ENCODE measurements at regions not wholly inside any gene's neighbourhood (a gene's known extent, or its start where the extent isn't known, plus 50 kb on each side); places are given as distances from the start of the nearest gene placed in this dataset.
"Not testable (repeated sequence)": the region's sequence is repeated elsewhere in the genome, so short reads cannot be mapped to it uniquely, and the experiment has no call there.

DNA sequence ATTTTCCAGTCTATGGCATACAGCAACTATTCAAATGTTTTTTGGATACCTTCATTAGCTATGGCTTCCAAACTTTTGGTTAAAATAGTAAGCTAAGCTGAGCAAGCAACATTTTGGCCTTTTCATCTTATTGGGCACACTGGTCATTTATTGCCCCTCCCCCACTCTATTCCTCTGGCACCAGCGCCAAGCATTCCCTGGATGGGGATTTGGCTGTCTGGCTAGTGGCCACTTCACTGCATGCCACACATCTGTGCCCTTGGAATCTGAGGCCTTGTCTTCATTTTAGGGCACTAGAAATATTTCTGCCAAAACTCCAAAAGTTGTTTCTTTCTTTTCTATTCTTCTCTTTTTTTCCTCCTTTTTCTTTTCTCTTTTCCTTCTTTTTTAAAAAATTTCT lies 305.8 kb upstream of the POTED start:
- DNase-seq (ENCODE audit: low spot score); intact Hi-C loops (cut with micrococcal nuclease); H3K4me1 Mint-ChIP-seq (ENCODE audit: low read depth); H3K27ac Mint-ChIP-seq; H3K36me3 Mint-ChIP-seq (ENCODE audit: low read depth); H3K4me3 Mint-ChIP-seq (ENCODE audit: low read depth); H3K27me3 Mint-ChIP-seq (ENCODE audit: low read depth): not testable (repeated sequence)
- peaks cover 59% of the 10 kb centered on the region for H3K9me3 Mint-ChIP-seq

GRCh38 chr21:13304901-13305300 lies 304.7 kb upstream of the POTED start:
- intact Hi-C loops (cut with micrococcal nuclease); H3K4me1 Mint-ChIP-seq (ENCODE audit: low read depth); DNase-seq (ENCODE audit: low spot score); H3K27ac Mint-ChIP-seq; H3K4me3 Mint-ChIP-seq (ENCODE audit: low read depth); H3K27me3 Mint-ChIP-seq (ENCODE audit: low read depth); H3K36me3 Mint-ChIP-seq (ENCODE audit: low read depth): not testable (repeated sequence)
- peaks cover 60% of the 10 kb centered on the region for H3K9me3 Mint-ChIP-seq

GRCh38 chr21:13310120-13310519 lies 299.5 kb upstream of the POTED start:
- DNase-seq (ENCODE audit: low spot score); H3K27me3 Mint-ChIP-seq (ENCODE audit: low read depth); H3K36me3 Mint-ChIP-seq (ENCODE audit: low read depth); H3K4me1 Mint-ChIP-seq (ENCODE audit: low read depth); H3K4me3 Mint-ChIP-seq (ENCODE audit: low read depth); intact Hi-C loops (cut with micrococcal nuclease); H3K27ac Mint-ChIP-seq: not testable (repeated sequence)
- H3K9me3 Mint-ChIP-seq = peaks cover 27% of the 10 kb centered on the region

DNA sequence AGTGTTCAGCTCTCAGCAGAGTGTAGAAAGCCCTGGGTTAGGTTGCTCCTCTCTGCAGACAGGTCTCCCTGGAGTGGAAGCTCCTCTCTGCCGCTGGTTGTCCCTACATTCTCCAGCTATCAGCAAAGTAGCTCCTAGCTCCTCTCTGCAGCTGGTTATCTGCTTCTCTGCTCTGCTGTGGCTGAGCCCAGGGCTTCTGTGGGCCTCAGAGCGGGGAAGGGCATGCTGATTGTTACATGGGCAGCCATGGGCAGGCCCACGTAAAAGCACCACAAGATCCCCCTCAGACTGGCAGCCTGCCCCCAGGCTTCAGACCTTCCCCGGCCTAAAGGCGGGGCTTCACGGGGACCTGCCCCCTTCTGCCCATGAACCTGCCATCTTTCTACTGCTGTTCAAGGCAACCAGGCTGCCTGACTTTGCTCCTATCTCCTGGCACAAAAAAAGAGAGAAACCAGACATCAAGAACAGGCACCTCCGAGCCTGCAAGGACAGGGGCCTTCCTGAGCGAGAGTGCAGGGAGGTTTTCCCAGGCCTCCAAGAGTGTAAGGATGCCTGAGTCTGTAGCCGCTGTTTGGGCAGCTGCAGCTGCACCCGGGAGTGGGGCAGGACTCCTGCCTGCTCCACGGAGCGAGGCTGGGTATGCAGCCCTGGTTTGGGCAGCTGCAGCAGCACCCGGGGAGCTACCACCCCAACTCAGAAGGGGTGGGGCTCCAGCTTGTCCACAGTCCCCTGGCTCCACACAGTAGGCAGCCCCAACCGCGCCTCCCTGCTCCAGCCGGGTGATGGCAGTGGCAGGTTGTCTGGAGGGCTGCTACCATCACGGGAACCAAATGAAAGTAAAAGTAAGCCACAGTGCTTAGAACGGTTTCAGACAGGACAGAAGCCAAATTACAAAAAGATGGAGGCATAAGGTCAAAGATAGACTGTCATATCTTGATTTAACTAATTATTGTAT lies 298.7 kb upstream of the POTED start:
- H3K9me3 Mint-ChIP-seq = peaks cover 33% of the 10 kb centered on the region
- DNase-seq (ENCODE audit: low spot score); H3K4me1 Mint-ChIP-seq (ENCODE audit: low read depth); H3K27me3 Mint-ChIP-seq (ENCODE audit: low read depth); H3K27ac Mint-ChIP-seq; H3K4me3 Mint-ChIP-seq (ENCODE audit: low read depth); intact Hi-C loops (cut with micrococcal nuclease); H3K36me3 Mint-ChIP-seq (ENCODE audit: low read depth): not testable (repeated sequence)

- not testable (repeated sequence) for H3K36me3 Mint-ChIP-seq (ENCODE audit: low read depth); H3K27me3 Mint-ChIP-seq (ENCODE audit: low read depth); H3K4me3 Mint-ChIP-seq (ENCODE audit: low read depth)
Measured at GRCh38 chr21:13318718-13319117, 290.9 kb upstream of the POTED start.

DNA sequence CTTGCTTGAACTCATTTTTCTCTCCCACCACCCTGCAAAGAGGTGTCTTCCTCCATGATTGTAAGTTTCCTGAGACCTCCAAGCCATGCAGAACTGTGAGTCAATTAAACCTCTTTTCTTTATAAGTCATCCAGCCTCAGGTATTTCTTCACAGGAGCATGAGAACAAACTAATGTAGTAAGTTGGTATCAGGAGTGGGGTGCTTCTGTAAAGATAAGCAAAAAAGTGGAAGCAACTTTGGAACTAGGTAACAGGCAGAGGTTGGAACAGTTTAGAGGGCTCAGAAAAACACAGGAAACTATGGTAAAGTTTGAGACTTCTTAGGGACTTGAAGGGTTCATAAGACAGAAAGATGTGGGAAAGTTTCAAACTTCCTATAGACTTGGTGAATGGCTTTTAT lies 287.7 kb upstream of the POTED start:
- H3K4me3 Mint-ChIP-seq (ENCODE audit: low read depth); H3K36me3 Mint-ChIP-seq (ENCODE audit: low read depth); DNase-seq (ENCODE audit: low spot score); H3K4me1 Mint-ChIP-seq (ENCODE audit: low read depth); intact Hi-C loops (cut with micrococcal nuclease); H3K27me3 Mint-ChIP-seq (ENCODE audit: low read depth); H3K27ac Mint-ChIP-seq: not testable (repeated sequence)
- peaks cover 33% of the 10 kb centered on the region for H3K9me3 Mint-ChIP-seq

More at GRCh38 chr21:13318718-13319117, 290.9 kb upstream of the POTED start:
- intact Hi-C loops (cut with micrococcal nuclease); H3K27ac Mint-ChIP-seq; DNase-seq (ENCODE audit: low spot score); H3K4me1 Mint-ChIP-seq (ENCODE audit: low read depth): not testable (repeated sequence)
- H3K9me3 Mint-ChIP-seq = peaks cover 51% of the 10 kb centered on the region

GRCh38 chr21:13340670-13341234 lies 268.8 kb upstream of the POTED start:
- H3K27me3 Mint-ChIP-seq (ENCODE audit: low read depth); H3K4me1 Mint-ChIP-seq (ENCODE audit: low read depth); H3K9me3 Mint-ChIP-seq; DNase-seq (ENCODE audit: low spot score); H3K27ac Mint-ChIP-seq; H3K36me3 Mint-ChIP-seq (ENCODE audit: low read depth); intact Hi-C loops (cut with micrococcal nuclease); H3K4me3 Mint-ChIP-seq (ENCODE audit: low read depth): not testable (repeated sequence)

- H3K4me3 Mint-ChIP-seq (ENCODE audit: low read depth); H3K27me3 Mint-ChIP-seq (ENCODE audit: low read depth); H3K4me1 Mint-ChIP-seq (ENCODE audit: low read depth); DNase-seq (ENCODE audit: low spot score); H3K36me3 Mint-ChIP-seq (ENCODE audit: low read depth); H3K27ac Mint-ChIP-seq; H3K9me3 Mint-ChIP-seq; intact Hi-C loops (cut with micrococcal nuclease): not testable (repeated sequence)
Measured at GRCh38 chr21:13351521-13351920, 258.1 kb upstream of the POTED start.

DNA sequence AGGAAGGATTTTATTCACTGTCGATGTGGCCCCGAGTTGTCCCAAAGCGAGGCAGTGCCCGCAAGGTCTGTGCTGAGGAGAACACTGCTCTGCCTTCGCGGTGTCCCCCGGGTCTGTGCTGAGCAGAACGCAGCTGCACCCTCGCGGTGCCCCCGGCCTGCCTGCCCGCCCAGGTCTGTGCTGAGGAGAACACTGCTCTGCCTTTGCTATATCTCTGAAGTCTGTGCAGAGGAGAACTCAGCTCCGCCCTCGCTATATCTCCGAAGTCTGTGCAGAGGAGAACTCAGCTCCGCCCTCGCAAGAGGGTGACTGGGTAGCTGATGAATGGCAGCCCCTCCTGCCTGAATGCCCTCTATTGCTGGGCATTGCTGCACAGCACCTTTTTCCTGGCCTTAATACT lies 249.4 kb upstream of the POTED start:
- H3K27ac Mint-ChIP-seq; H3K27me3 Mint-ChIP-seq (ENCODE audit: low read depth); DNase-seq (ENCODE audit: low spot score); H3K4me1 Mint-ChIP-seq (ENCODE audit: low read depth); intact Hi-C loops (cut with micrococcal nuclease); H3K4me3 Mint-ChIP-seq (ENCODE audit: low read depth); H3K36me3 Mint-ChIP-seq (ENCODE audit: low read depth): not testable (repeated sequence)
- peaks cover 14% of the 10 kb centered on the region for H3K9me3 Mint-ChIP-seq

DNA sequence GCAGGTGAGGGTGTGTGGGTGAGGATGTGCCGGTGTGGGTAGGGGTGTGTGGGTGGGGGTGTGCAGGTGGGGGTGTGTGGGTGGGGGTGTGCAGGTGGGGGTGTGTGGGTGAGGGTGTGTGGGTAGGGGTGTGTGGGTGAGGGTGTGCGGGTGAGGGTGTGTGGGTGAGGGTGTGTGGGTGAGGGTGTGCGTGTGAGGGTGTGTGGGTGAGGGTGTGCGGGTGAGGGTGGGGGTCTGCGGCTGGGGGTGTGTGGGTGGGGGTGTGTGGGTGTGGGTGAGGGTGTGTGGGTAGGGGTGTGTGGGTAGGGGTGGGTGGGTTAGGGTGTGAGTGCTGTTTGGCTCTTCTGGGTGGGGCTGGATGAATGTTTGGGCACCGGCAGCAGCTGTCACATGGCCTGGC lies 241.4 kb upstream of the POTED start:
- no peak for DNase-seq (ENCODE audit: low spot score)
- Mint-ChIP-seq H3K27me3 (ENCODE audit: low read depth) (no peaks in the 10 kb centered on the region), H3K27ac (no peak overlapping the region), H3K4me1 (ENCODE audit: low read depth) (no peaks in the 10 kb centered on the region), H3K36me3 (ENCODE audit: low read depth) (no peaks in the 10 kb centered on the region), H3K9me3 (peaks cover 15% of the 10 kb centered on the region), H3K4me3 (ENCODE audit: low read depth) (no peak overlapping the region)
- intact Hi-C loops (cut with micrococcal nuclease) = no loop called here

- intact Hi-C loops (cut with micrococcal nuclease); H3K36me3 Mint-ChIP-seq (ENCODE audit: low read depth); H3K4me1 Mint-ChIP-seq (ENCODE audit: low read depth); H3K27ac Mint-ChIP-seq; H3K4me3 Mint-ChIP-seq (ENCODE audit: low read depth); DNase-seq (ENCODE audit: low spot score); H3K27me3 Mint-ChIP-seq (ENCODE audit: low read depth): not testable (repeated sequence)
- peaks cover 32% of the 10 kb centered on the region for H3K9me3 Mint-ChIP-seq
Measured at GRCh38 chr21:13372721-13373120, 236.9 kb upstream of the POTED start.

- H3K4me1 Mint-ChIP-seq (ENCODE audit: low read depth); H3K27me3 Mint-ChIP-seq (ENCODE audit: low read depth); H3K27ac Mint-ChIP-seq; intact Hi-C loops (cut with micrococcal nuclease); H3K36me3 Mint-ChIP-seq (ENCODE audit: low read depth); DNase-seq (ENCODE audit: low spot score); H3K4me3 Mint-ChIP-seq (ENCODE audit: low read depth): not testable (repeated sequence)
- peaks cover 27% of the 10 kb centered on the region for H3K9me3 Mint-ChIP-seq
Measured at GRCh38 chr21:13378943-13379342, 230.6 kb upstream of the POTED start.

DNA sequence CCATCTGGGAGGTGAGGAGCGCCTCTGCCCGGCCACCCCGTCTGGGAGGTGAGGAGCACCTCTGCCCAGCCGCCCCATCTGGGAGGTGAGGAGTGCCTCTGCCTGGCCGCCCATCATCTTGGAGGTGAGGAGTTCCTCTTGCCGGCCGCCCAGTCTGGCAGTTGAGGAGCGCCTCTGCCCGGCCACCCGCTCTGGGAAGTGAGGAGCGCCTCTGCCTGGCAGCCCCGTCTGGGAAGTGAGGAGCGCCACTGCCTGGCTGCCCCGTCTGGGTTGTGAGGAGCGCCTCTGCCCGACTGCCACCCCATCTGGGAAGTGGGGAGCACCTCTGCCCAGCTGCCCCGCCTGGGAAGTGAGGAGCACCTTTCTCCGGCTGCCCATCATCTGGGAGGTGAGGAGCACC lies 230.0 kb upstream of the POTED start:
- H3K27ac Mint-ChIP-seq; H3K4me3 Mint-ChIP-seq (ENCODE audit: low read depth); H3K4me1 Mint-ChIP-seq (ENCODE audit: low read depth); DNase-seq (ENCODE audit: low spot score); H3K27me3 Mint-ChIP-seq (ENCODE audit: low read depth); intact Hi-C loops (cut with micrococcal nuclease); H3K36me3 Mint-ChIP-seq (ENCODE audit: low read depth): not testable (repeated sequence)
- peaks cover 22% of the 10 kb centered on the region for H3K9me3 Mint-ChIP-seq

Measured in activated T-helper 2 cell treated with anti-CD3 and anti-CD28 coated beads, Interferon-gamma antibody, Interleukin-2, Interleukin-4, amounts not matched to agents 10 μg/mL and 5 μg/mL and 100 μg/mL, durations not matched to agents 14 hours and 24 hours and 36 hours (primary cell).